Neuronal stem cell (in vitro differentiated cells): ENCODE measurements at regions not wholly inside any gene's neighbourhood (a gene's known extent, or its start where the extent isn't known, plus 50 kb on each side); places are given as distances from the start of the nearest gene placed in this dataset.
A peak's percentile ranks its signal among the peaks of the same experiment; 100 is the strongest.

Experiments
- DNase-seq: peaks from one replicate; pipeline ENCODE4 v3.0.0-alpha.2; 2013; ENCODE audit warnings: low spot score
- H2AFZ ChIP-seq: one replicate; pipeline ENCODE4 v1.6.1; 2013; ENCODE audit warnings: mild to moderate bottlenecking, low read length, inconsistent platforms
- H2AK5ac ChIP-seq: 2 replicates; pipeline ENCODE4 v1.6.1; 2013; ENCODE audit warnings: low read depth, mild to moderate bottlenecking, inconsistent platforms, low read length, moderate library complexity, mixed read lengths
- H2BK120ac ChIP-seq: 2 replicates; pipeline ENCODE4 v1.6.1; 2013; ENCODE audit warnings: low read depth, mild to moderate bottlenecking, inconsistent platforms, low read length, moderate library complexity, mixed read lengths
- H2BK12ac ChIP-seq: one replicate; pipeline ENCODE4 v1.6.1; 2013; ENCODE audit warnings: low read length, inconsistent platforms
- H2BK15ac ChIP-seq: 2 replicates; pipeline ENCODE4 v1.6.1; 2013; ENCODE audit warnings: mild to moderate bottlenecking, low read length, inconsistent platforms, mixed read lengths
- H2BK5ac ChIP-seq: one replicate; pipeline ENCODE4 v1.6.1; 2013; ENCODE audit warnings: inconsistent platforms, mild to moderate bottlenecking, low read length, moderate library complexity
- H3K14ac ChIP-seq: one replicate; pipeline ENCODE4 v1.6.1; 2013; ENCODE audit warnings: low read length, inconsistent platforms
- H3K18ac ChIP-seq: 2 replicates; pipeline ENCODE4 v1.6.1; 2013; ENCODE audit warnings: low read length, inconsistent platforms
- H3K23ac ChIP-seq: 2 replicates; pipeline ENCODE4 v1.6.1; 2013; ENCODE audit warnings: low read depth, mild to moderate bottlenecking, mixed read lengths, low read length, inconsistent platforms; ENCODE audit not compliant: poor library complexity
- H3K27ac ChIP-seq: replicated peaks from 3 replicates; pipeline ENCODE4 v1.5.1; 2013; ENCODE audit warnings: low read length, inconsistent platforms
- H3K27me3 ChIP-seq, 3 experiments: 2 replicates each; pipeline ENCODE4 v1.6.1; 2013; ENCODE audit warnings: low read length in 3 of 3, mild to moderate bottlenecking in 2 of 3, inconsistent platforms in 1 of 3, low read depth in 1 of 3, mixed read lengths in 1 of 3, moderate library complexity in 1 of 3; ENCODE audit not compliant: control insufficient read depth in 3 of 3, insufficient read depth in 3 of 3
- H3K36me3 ChIP-seq, 2 donors: replicated peaks in 1 of 2; 2 replicates each; pipeline ENCODE4 v1.6.1; 2013; ENCODE audit warnings: low read length in 2 of 2; ENCODE audit not compliant: control insufficient read depth in 2 of 2, insufficient read depth in 2 of 2
- H3K4ac ChIP-seq: 2 replicates; pipeline ENCODE4 v1.6.1; 2013; ENCODE audit warnings: inconsistent platforms, mild to moderate bottlenecking, low read length, moderate library complexity
- H3K4me1 ChIP-seq, 2 donors: 1 replicate in 1 of 2; 2 replicates in 1 of 2; pipeline ENCODE4 v1.6.1; 2013; ENCODE audit warnings: low read length in 2 of 2, low read depth in 1 of 2; ENCODE audit not compliant: control insufficient read depth in 2 of 2, insufficient read depth in 1 of 2
- H3K4me2 ChIP-seq: one replicate; pipeline ENCODE4 v1.6.1; 2013; ENCODE audit warnings: mild to moderate bottlenecking, low read length, inconsistent platforms; ENCODE audit not compliant: insufficient read depth, poor library complexity, severe bottlenecking
- H3K4me3 ChIP-seq, 2 donors: 2 replicates each; pipeline ENCODE4 v1.5.1; 2013; ENCODE audit warnings: low read length in 2 of 2, mild to moderate bottlenecking in 2 of 2, inconsistent platforms in 1 of 2, moderate library complexity in 1 of 2
- H3K79me1 ChIP-seq: one replicate; pipeline ENCODE4 v1.6.1; 2013; ENCODE audit warnings: low read depth, mild to moderate bottlenecking, inconsistent platforms, low read length, moderate library complexity
- H3K9ac ChIP-seq: one replicate; pipeline ENCODE4 v1.6.1; 2013; ENCODE audit warnings: mild to moderate bottlenecking, low read depth, low read length, inconsistent platforms; ENCODE audit not compliant: poor library complexity
- H3K9me3 ChIP-seq, 2 donors: replicated peaks in 1 of 2; 2 replicates each; pipeline versions ENCODE3 to v1.6.1; 2013; ENCODE audit warnings: low read length in 2 of 2, mild to moderate bottlenecking in 2 of 2, inconsistent platforms in 1 of 2, low read depth in 1 of 2, mixed read lengths in 1 of 2, moderate library complexity in 1 of 2; ENCODE audit not compliant: control insufficient read depth in 2 of 2, insufficient read depth in 1 of 2
- H4K8ac ChIP-seq: one replicate; pipeline ENCODE4 v1.6.1; 2013; ENCODE audit warnings: low read depth, mild to moderate bottlenecking, inconsistent platforms, low read length, moderate library complexity
- H4K91ac ChIP-seq: one replicate; pipeline ENCODE4 v1.6.1; 2013; ENCODE audit warnings: low read length, low read depth, mild to moderate bottlenecking, inconsistent platforms; ENCODE audit not compliant: poor library complexity
- WGBS, 2 donors: extraction: QIAGEN DNeasy Blood & Tissue Kit; methylation state at CpG; one replicate each; pipeline ENCODE4 v1.1.7; 2013; ENCODE audit warnings: missing lambda C conversion rate in 2 of 2, mixed read lengths in 1 of 2; ENCODE audit not compliant: insufficient read length in 2 of 2, insufficient replicate concordance in 1 of 2; ENCODE audit errors: extremely low coverage in 2 of 2; 5-methylcytosine and 5-hydroxymethylcytosine counted together

DNA sequence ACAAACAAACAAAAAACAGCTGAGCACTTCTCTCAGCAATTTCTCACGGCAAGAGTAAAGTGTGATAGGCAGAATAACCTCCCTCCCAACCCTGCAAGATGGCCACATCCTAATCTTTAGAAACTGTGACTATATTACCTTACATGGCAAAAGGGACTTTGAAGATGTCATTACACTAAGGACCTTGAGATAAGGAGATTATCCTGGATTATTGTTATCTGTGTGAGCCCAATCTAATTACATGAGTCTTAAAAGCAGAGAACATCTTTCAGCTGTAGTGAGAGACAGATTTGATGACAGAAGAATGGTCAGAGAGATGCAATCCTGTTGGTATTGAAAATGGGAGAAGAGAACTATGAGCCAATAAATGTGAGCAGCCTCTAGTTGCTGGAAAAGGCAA is 347.9 kb downstream of the CDH9 start:
- no CpG with 5 or more reads among the region's 1 CpG for WGBS, 2 donors
- H3K4me2 ChIP-seq, result no peak overlapping the region

DNA sequence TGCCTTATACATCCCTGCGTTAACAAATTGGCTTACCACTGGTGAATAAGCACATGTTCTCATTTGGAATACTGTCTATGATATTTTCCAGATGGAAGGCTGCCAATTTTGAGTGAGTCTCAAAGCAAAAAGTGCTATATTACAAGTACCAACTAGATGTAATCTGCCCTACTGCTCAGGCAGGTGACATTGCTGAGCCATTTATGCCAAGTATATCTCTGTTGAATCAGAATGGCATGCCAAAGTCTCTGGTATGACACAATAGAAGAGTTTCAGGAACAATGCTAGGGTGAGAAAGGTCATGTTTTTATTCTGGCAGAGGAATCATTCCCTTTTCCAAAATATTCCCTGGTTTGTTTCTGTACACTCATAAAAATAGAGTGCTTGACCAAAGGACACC is 356.5 kb downstream of the CDH9 start:
- no CpG with 5 or more reads among the region's 1 CpG for WGBS, 2 donors
- Histone ChIP-seq H3K18ac (no peak overlapping the region), H2AK5ac (no peak overlapping the region), H3K4me1 (no peaks in the 10 kb centered on the region), H3K9me3 (peaks cover 0 to 25% of the 10 kb centered on the region in 2 donors), H2BK5ac (no peak overlapping the region), H3K4ac (no peak overlapping the region), H4K91ac (no peak overlapping the region), H3K14ac (no peak overlapping the region), H2BK120ac (no peak overlapping the region), H3K4me3 (no peak overlapping the region), H3K79me1 (no peaks in the 10 kb centered on the region), H3K9ac (no peak overlapping the region), H3K4me2 (no peak overlapping the region), H3K23ac (no peak overlapping the region), H2AFZ (no peak overlapping the region), H3K27ac (no peak overlapping the region), H2BK15ac (no peak overlapping the region), H3K27me3 (no peaks in the 10 kb centered on the region), H4K8ac (no peak overlapping the region), H2BK12ac (no peak overlapping the region), H3K36me3 (no peaks in the 10 kb centered on the region)
- no peak for DNase-seq

More for the DNA sequence above, 347.9 kb downstream of the CDH9 start:
- Histone ChIP-seq H2BK12ac (no peak overlapping the region), H2AFZ (no peak overlapping the region), H3K9me3 (peaks cover 0 to 4% of the 10 kb centered on the region in 2 donors), H3K23ac (no peak overlapping the region), H3K36me3 (no peaks in the 10 kb centered on the region), H3K4me1 (no peaks in the 10 kb centered on the region), H3K14ac (no peak overlapping the region), H2AK5ac (no peak overlapping the region), H3K27ac (no peak overlapping the region), H4K8ac (no peak overlapping the region), H3K4me3 (no peak overlapping the region), H2BK15ac (no peak overlapping the region), H3K9ac (no peak overlapping the region), H3K27me3 (no peaks in the 10 kb centered on the region), H3K79me1 (no peaks in the 10 kb centered on the region), H3K18ac (no peak overlapping the region), H4K91ac (no peak overlapping the region), H2BK5ac (no peak overlapping the region), H3K4ac (no peak overlapping the region), H2BK120ac (no peak overlapping the region)
- DNase-seq, result no peak

DNA sequence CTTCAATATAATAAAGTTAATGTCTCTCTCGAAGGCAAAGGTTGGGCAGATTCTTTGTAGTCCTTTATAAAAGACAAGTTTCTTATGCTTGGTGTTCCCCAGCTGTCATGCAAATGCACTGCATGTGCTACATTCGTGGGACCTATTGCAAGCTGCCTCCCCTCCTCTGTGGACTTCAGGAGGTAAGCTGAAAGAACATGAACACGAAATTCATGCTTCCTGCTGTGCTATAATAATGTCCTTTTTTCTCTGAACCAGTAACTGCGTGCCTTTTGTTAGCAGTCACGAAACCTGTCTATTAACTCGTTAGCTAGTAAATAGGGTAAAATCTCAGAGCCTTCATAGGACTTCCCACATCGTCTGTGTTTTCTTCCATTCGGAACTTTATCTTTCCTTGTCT is 363.5 kb downstream of the CDH9 start:
- Histone ChIP-seq H3K27ac (no peak overlapping the region), H4K91ac (no peak overlapping the region), H2BK5ac (no peak overlapping the region)

GRCh38 chr5:26669523-26669922 is 368.9 kb downstream of the CDH9 start:
- no peak overlapping the region for H3K4me2 ChIP-seq
- peak overlapping the region; percentile 80 for H3K18ac ChIP-seq
- H3K4me3 ChIP-seq, result peak overlapping the region in 1 of 2 donors; percentile 58
- no peaks in the 10 kb centered on the region for H3K79me1 ChIP-seq
- H3K9ac ChIP-seq, result no peak overlapping the region
- H2AFZ ChIP-seq, result no peak overlapping the region
- H3K14ac ChIP-seq, result no peak overlapping the region
- no peak for DNase-seq
- H3K27me3 ChIP-seq, result no peaks in the 10 kb centered on the region
- peak overlapping the region; percentile 19 for H2BK5ac ChIP-seq
- H3K9me3 ChIP-seq, result no peaks in the 10 kb centered on the region
- H3K4ac ChIP-seq, result no peak overlapping the region
- H2BK15ac ChIP-seq, result no peak overlapping the region
- H3K4me1 ChIP-seq, result peaks cover under 1% of the 10 kb centered on the region in 2 donors
- H4K91ac ChIP-seq, result no peak overlapping the region
- no peak overlapping the region for H2BK120ac ChIP-seq
- no peaks in the 10 kb centered on the region for H3K36me3 ChIP-seq
- no peak overlapping the region for H2BK12ac ChIP-seq
- H2AK5ac ChIP-seq, result no peak overlapping the region
- H3K27ac ChIP-seq, result no peak overlapping the region
- no peak overlapping the region for H4K8ac ChIP-seq
- H3K23ac ChIP-seq, result no peak overlapping the region
- no CpG with 5 or more reads among the region's 25 CpGs for WGBS, 2 donors

More for the DNA sequence above, 363.5 kb downstream of the CDH9 start:
- Histone ChIP-seq H2BK120ac (no peak overlapping the region), H3K4me2 (no peak overlapping the region), H3K18ac (no peak overlapping the region), H3K4me1 (peaks cover 3 to 8% of the 10 kb centered on the region in 2 donors), H4K8ac (no peak overlapping the region), H3K4ac (no peak overlapping the region), H3K36me3 (no peaks in the 10 kb centered on the region), H2AFZ (peak overlapping the region; percentile 61), H3K79me1 (no peaks in the 10 kb centered on the region), H3K23ac (no peak overlapping the region), H2AK5ac (no peak overlapping the region), H3K14ac (no peak overlapping the region), H2BK12ac (no peak overlapping the region), H2BK15ac (no peak overlapping the region), H3K27me3 (no peaks in the 10 kb centered on the region), H3K4me3 (no peak overlapping the region), H3K9me3 (peaks cover 0 to 3% of the 10 kb centered on the region in 2 donors), H3K9ac (no peak overlapping the region)
- no CpG with 5 or more reads among the region's 8 CpGs for WGBS, 2 donors
- DNase-seq, result peak; percentile 6
